ENCODE measurements at regions not wholly inside any gene's neighbourhood (a gene's known extent, or its start where the extent isn't known, plus 50 kb on each side); places are given as distances from the start of the nearest gene placed in this dataset.
"Not testable (repeated sequence)": the region's sequence is repeated elsewhere in the genome, so short reads cannot be mapped to it uniquely, and the experiment has no call there.

DNA sequence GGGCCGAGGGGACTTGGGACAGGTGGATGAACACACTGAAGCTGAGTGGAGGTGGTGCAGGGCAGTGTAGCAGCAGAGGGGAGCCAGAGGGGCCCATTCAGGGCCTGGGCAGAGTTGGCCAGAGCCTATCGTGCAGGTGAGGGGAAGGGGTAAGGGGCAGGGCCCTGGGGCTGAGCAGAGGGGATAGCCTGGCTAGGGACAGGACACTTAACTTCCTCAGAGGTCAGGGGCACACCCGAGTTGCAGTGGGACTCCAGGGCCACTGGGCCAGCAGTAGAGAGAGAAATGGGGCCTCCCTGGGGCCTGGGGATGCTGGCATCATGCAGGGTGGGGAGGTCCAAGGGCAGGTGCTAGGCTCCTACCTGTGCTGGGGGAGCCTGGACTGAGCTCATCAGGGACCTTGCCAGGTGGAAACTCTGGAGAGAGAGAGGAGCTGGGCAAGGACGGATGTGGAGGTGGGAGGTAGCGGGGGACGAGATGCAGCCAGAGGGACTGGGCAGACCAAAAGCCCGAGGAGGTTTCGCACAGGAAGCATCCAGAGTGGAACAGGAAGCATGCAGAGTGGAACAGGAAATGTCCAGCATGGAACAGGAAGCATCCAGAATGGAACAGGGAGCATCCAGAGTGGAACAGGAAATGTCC, 104.0 kb downstream of the TMEM121 start:
- TF ChIP-seq CTCF (conservative IDR thresholded peaks at IDR 0.05 in 1 of 2, IDR thresholded peaks at IDR 0.05 in 1 of 2; ENCODE audit: low read depth in 1 of 2, low read length in 2 of 2); EZH2 (IDR thresholded peaks at IDR 0.05; ENCODE audit: low read length, missing control alignments): not testable (repeated sequence)
